ENCODE measurements at regions not wholly inside any gene's neighbourhood (a gene's known extent, or its start where the extent isn't known, plus 50 kb on each side); places are given as distances from the start of the nearest gene placed in this dataset.

DNA sequence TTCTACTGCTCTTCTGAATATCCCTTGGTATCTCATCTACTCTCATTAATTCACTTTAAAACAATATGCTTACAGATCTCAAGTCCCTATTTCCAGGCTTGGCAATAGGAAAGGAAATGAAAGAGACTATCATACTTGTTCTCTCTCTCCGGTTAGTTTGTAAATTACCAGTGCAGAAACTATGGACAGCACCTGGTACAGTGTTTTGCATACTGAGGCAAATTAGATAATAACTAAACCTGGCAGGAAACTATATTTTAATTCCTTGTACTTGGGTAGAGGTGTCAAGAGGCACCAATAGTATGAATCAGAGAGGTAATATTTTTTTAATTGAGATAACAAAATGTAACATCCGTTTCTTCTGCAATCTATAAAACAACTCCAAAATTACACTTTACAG lies 97.7 kb upstream of the TMEM196 start:
- Histone ChIP-seq H3K27ac (no peak overlapping the region), H3K36me3 (no peaks in the 10 kb centered on the region), H3K4me1 (ENCODE audit: insufficient read depth) (no peaks in the 10 kb centered on the region), H3K27me3 (no peaks in the 10 kb centered on the region), H3K4me3 (no peak overlapping the region), H3K9me3 (no peaks in the 10 kb centered on the region)
- intact Hi-C loops (cut with DNase I) = no loop called here
- TF ChIP-seq, protein P1, sequence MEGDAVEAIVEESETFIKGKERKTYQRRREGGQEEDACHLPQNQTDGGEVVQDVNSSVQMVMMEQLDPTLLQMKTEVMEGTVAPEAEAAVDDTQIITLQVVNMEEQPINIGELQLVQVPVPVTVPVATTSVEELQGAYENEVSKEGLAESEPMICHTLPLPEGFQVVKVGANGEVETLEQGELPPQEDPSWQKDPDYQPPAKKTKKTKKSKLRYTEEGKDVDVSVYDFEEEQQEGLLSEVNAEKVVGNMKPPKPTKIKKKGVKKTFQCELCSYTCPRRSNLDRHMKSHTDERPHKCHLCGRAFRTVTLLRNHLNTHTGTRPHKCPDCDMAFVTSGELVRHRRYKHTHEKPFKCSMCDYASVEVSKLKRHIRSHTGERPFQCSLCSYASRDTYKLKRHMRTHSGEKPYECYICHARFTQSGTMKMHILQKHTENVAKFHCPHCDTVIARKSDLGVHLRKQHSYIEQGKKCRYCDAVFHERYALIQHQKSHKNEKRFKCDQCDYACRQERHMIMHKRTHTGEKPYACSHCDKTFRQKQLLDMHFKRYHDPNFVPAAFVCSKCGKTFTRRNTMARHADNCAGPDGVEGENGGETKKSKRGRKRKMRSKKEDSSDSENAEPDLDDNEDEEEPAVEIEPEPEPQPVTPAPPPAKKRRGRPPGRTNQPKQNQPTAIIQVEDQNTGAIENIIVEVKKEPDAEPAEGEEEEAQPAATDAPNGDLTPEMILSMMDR (IDR thresholded peaks at IDR 0.05) = no peak
- TF ChIP-seq POLR2A (IDR thresholded peaks at IDR 0.05) (no peak), EP300 (IDR thresholded peaks at IDR 0.05) (no peak)
- DNase-seq = no peak
- 54 to 73% (median 61%) methylated on average over 2 of the region's 2 CpGs for WGBS, 3 donors

DNA sequence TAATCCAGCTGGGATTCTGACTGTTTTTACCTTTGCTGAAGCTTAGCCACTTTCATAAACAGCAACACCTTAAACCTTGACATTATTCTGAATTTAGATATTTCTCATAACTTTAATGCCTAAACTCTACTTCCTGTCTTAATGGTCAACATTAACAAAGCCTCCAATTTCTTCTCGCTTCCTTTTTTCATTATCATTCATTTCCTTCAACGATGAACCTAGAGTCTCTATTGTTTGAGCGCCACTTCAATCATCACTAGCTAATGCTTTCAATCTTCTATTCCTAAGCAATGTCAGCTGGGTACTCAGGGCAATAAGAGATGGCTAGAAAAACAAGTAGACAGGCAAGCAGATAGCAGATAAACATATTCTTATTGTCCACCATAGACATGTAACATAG lies 96.6 kb upstream of the TMEM196 start:
- Histone ChIP-seq H3K4me3 (no peak overlapping the region), H3K36me3 (no peaks in the 10 kb centered on the region), H3K4me1 (ENCODE audit: insufficient read depth) (no peaks in the 10 kb centered on the region), H3K9me3 (no peaks in the 10 kb centered on the region), H3K27ac (no peak overlapping the region), H3K27me3 (no peaks in the 10 kb centered on the region)
- intact Hi-C loops (cut with DNase I) = no loop called here
- TF ChIP-seq EP300 (IDR thresholded peaks at IDR 0.05) (no peak), POLR2A (IDR thresholded peaks at IDR 0.05) (no peak)
- TF ChIP-seq, protein P1 (IDR thresholded peaks at IDR 0.05) = no peak
- DNase-seq = no peak
- 92 to 95% (median 95%) methylated on average over 3 of the region's 3 CpGs for WGBS, 3 donors

DNA sequence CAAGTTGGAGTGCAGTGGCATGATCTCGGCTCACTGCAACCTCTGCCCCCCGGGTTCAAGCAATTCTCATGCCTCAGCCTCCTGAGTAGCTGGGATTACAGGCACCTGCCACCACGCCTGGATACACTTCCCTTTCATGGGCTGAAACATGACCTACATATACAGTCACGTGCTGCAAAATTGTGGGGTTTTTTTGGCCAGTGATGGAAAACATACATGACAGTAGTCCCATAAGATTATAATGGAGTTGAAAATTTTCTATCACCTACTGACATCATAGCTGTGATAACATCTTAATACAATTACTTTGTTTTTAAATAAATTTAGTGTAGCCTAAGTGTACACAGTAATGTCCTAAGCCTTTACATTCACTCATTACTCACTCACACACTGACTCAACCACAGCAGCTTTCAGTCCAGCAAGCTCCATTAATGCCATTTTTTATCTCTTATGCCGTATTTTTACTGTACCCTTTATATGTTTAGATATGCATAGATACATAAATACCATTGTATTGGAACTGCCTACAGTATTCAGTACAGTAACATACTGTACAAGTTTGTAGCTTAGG lies 79.9 kb upstream of the TMEM196 start:
- no peaks in the 10 kb centered on the region for H3K4me1 ChIP-seq (ENCODE audit: insufficient read depth)

DNA sequence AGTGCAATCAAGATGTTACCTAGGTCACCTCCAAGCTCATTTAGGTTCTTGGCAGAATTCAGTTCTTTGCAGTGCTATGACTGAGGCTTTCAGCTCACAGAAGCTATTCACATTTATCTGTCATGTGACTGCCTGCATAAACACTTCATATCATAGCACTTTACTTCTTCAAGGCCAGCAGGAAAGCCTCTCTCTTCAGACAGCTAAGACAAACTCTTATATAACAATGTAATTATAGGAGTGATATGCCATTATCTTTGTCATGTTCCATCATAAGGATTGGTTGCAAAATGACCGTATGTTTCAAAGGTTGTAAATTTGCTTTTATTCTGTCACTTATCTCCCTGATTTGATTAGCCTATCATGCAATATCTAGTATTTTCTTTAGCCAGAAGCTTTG lies 78.8 kb upstream of the TMEM196 start:
- Histone ChIP-seq H3K4me3 (no peak overlapping the region), H3K4me1 (ENCODE audit: insufficient read depth) (no peaks in the 10 kb centered on the region), H3K27me3 (no peaks in the 10 kb centered on the region), H3K9me3 (no peaks in the 10 kb centered on the region), H3K36me3 (no peaks in the 10 kb centered on the region), H3K27ac (no peak overlapping the region)
- no peak for DNase-seq
- TF ChIP-seq, protein P1 (IDR thresholded peaks at IDR 0.05) = no peak
- TF ChIP-seq EP300 (IDR thresholded peaks at IDR 0.05) = no peak
- TF ChIP-seq POLR2A (IDR thresholded peaks at IDR 0.05) = no peak
- 14 to 16% (median 15%) methylated on average over 1 of the region's 1 CpG for WGBS, 3 donors
- intact Hi-C loops (cut with DNase I) = no loop called here

More for the DNA sequence above, 79.9 kb upstream of the TMEM196 start:
- Histone ChIP-seq H3K4me3 (no peak overlapping the region), H3K27ac (no peak overlapping the region), H3K9me3 (no peaks in the 10 kb centered on the region), H3K27me3 (no peaks in the 10 kb centered on the region), H3K36me3 (no peaks in the 10 kb centered on the region)
- no peak for TF ChIP-seq POLR2A (IDR thresholded peaks at IDR 0.05)
- TF ChIP-seq, protein P1 (IDR thresholded peaks at IDR 0.05) = no peak
- TF ChIP-seq EP300 (IDR thresholded peaks at IDR 0.05) = no peak
- 77 to 85% (median 78%) methylated on average over 5 of the region's 5 CpGs for WGBS, 3 donors
- no peak for DNase-seq
- intact Hi-C loops (cut with DNase I) = no loop called here

Measured in ovary (tissue), 7 donors.